NB4 (cell line): ENCODE measurements at regions not wholly inside any gene's neighbourhood (a gene's known extent, or its start where the extent isn't known, plus 50 kb on each side); places are given as distances from the start of the nearest gene placed in this dataset.
A peak's percentile ranks its signal among the peaks of the same experiment; 100 is the strongest.

ENCODE experiments used
- DNase-seq: peaks from one replicate; pipeline ENCODE4 v3.0.0; 2010; ENCODE audit warnings: low read depth
- H3K4me3 ChIP-seq: one replicate; pipeline ENCODE4 v1.5.1; 2011; ENCODE audit warnings: mild to moderate bottlenecking, low read depth, low read length, moderate library complexity
- CTCF ChIP-seq: IDR thresholded peaks from one replicate; pipeline ENCODE4 v1.5.1; 2012; ENCODE audit warnings: low read depth, low read length
- MAX ChIP-seq: IDR thresholded peaks from 2 replicates; pipeline ENCODE4 v1.6.1; 2011; ENCODE audit warnings: low read depth, low read length
- MYC ChIP-seq: IDR thresholded peaks from 2 replicates; pipeline ENCODE4 v1.6.1; 2011; ENCODE audit warnings: low read depth, low read length
- POLR2A ChIP-seq: IDR thresholded peaks from 2 replicates; pipeline ENCODE4 v1.6.1; 2011; ENCODE audit warnings: mild to moderate bottlenecking; ENCODE audit not compliant: insufficient read length; ENCODE audit errors: extremely low read depth

- TF ChIP-seq MYC, result no peak
- TF ChIP-seq MAX, result no peak
- no peak for TF ChIP-seq CTCF
- TF ChIP-seq POLR2A, result no peak
- H3K4me3 ChIP-seq, result no peak overlapping the region
- DNase-seq, result no peak
Observed at GRCh38 chr20:24392612-24393011, 76.8 kb upstream of the SYNDIG1 start.

GRCh38 chr20:24389686-24390085, 79.7 kb upstream of the SYNDIG1 start:
- DNase-seq, result peak; percentile 83
- TF ChIP-seq MAX (peak; percentile 39), POLR2A (no peak)

GRCh38 chr20:24388828-24389380, 80.5 kb upstream of the SYNDIG1 start:
- DNase-seq, result peak; percentile 6
- H3K4me3 ChIP-seq, result no peak overlapping the region
- TF ChIP-seq MAX, result no peak
- no peak for TF ChIP-seq MYC
- no peak for TF ChIP-seq POLR2A
- no peak for TF ChIP-seq CTCF

More at GRCh38 chr20:24389686-24390085, 79.7 kb upstream of the SYNDIG1 start:
- no peak overlapping the region for H3K4me3 ChIP-seq

GRCh38 chr20:24385547-24385946, 83.9 kb upstream of the SYNDIG1 start:
- no peak overlapping the region for H3K4me3 ChIP-seq
- DNase-seq, result no peak
- TF ChIP-seq MYC, result no peak

GRCh38 chr20:24384865-24385264, 84.6 kb upstream of the SYNDIG1 start:
- no peak overlapping the region for H3K4me3 ChIP-seq
- TF ChIP-seq MAX (no peak), MYC (no peak), CTCF (no peak), POLR2A (no peak)
- DNase-seq, result no peak

GRCh38 chr20:24382743-24383142, 86.7 kb upstream of the SYNDIG1 start:
- TF ChIP-seq MYC (no peak), POLR2A (no peak), CTCF (no peak), MAX (no peak)
- DNase-seq, result no peak

GRCh38 chr20:24382331-24382730, 87.1 kb upstream of the SYNDIG1 start:
- no peak for TF ChIP-seq POLR2A
- TF ChIP-seq CTCF, result no peak
- no peak for TF ChIP-seq MYC
- no peak overlapping the region for H3K4me3 ChIP-seq
- DNase-seq, result no peak

More at GRCh38 chr20:24382743-24383142, 86.7 kb upstream of the SYNDIG1 start:
- no peak overlapping the region for H3K4me3 ChIP-seq
